MM.1S (cell line): ENCODE measurements at regions not wholly inside any gene's neighbourhood (a gene's known extent, or its start where the extent isn't known, plus 50 kb on each side); places are given as distances from the start of the nearest gene placed in this dataset.
"Not testable (repeated sequence)": the region's sequence is repeated elsewhere in the genome, so short reads cannot be mapped to it uniquely, and the experiment has no call there.

ENCODE experiments used
- CTCF ChIP-seq: fragments of 300-600 bp; sonication (generic); IDR thresholded peaks from 2 replicates; pipeline ENCODE4 v1.5.1; 2016; ENCODE audit warnings: antibody characterized with exemption, low read length, mixed read lengths
- EZH2 ChIP-seq: fragments of 300-600 bp; sonication (generic); optimal IDR thresholded peaks from 2 replicates; pipeline ENCODE3; 2017; ENCODE audit warnings: low read depth, mild to moderate bottlenecking, antibody characterized with exemption, low read length, mixed read lengths
- EZH2phosphoT487 ChIP-seq: fragments of 300-600 bp; sonication (generic); IDR thresholded peaks from 2 replicates; pipeline ENCODE4 v1.6.1; 2018; ENCODE audit warnings: antibody characterized with exemption, low read length

- not testable (repeated sequence) for TF ChIP-seq CTCF, EZH2, EZH2phosphoT487
These were observed 55.1 kb upstream of the SOX11 start for GRCh38 chr2:5637051-5637450.
